HG03460 (cell line): ENCODE measurements at regions not wholly inside any gene's neighbourhood (a gene's known extent, or its start where the extent isn't known, plus 50 kb on each side); places are given as distances from the start of the nearest gene placed in this dataset.
A peak's percentile ranks its signal among the peaks of the same experiment; 100 is the strongest.
"Not testable (repeated sequence)": the region's sequence is repeated elsewhere in the genome, so short reads cannot be mapped to it uniquely, and the experiment has no call there.

ENCODE experiments used
- ATAC-seq: cut with Tn5 transposase; IDR thresholded peaks from one replicate; pipeline ENCODE4 v1.9.1; 2021; ENCODE audit not compliant: unreplicated experiment

GRCh38 chr2:176882045-176882444 lies 330.5 kb upstream of the HNRNPA3 start:
- not testable (repeated sequence) for ATAC-seq

- no peak for ATAC-seq
Measured at GRCh38 chr2:176885001-176885643, 327.5 kb upstream of the HNRNPA3 start.

- ATAC-seq: no peak
Measured at GRCh38 chr2:176885661-176886060, 326.9 kb upstream of the HNRNPA3 start.

- no peak for ATAC-seq
Measured at GRCh38 chr2:176891105-176891504, 321.5 kb upstream of the HNRNPA3 start.

- ATAC-seq: no peak
Measured at GRCh38 chr2:176891857-176892256, 320.7 kb upstream of the HNRNPA3 start.

- ATAC-seq: no peak
Measured at GRCh38 chr2:176892676-176893226, 319.8 kb upstream of the HNRNPA3 start.

GRCh38 chr2:176895158-176895557 lies 317.4 kb upstream of the HNRNPA3 start:
- ATAC-seq: no peak

- no peak for ATAC-seq
Measured at GRCh38 chr2:176902454-176902853, 310.1 kb upstream of the HNRNPA3 start.

- not testable (repeated sequence) for ATAC-seq
Measured at GRCh38 chr2:176904053-176904452, 308.5 kb upstream of the HNRNPA3 start.

- ATAC-seq: no peak
Measured at GRCh38 chr2:176907341-176907740, 305.3 kb upstream of the HNRNPA3 start.

GRCh38 chr2:176910828-176911227 lies 301.8 kb upstream of the HNRNPA3 start:
- no peak for ATAC-seq

GRCh38 chr2:176913955-176914354 lies 298.6 kb upstream of the HNRNPA3 start:
- no peak for ATAC-seq

- ATAC-seq: no peak
Measured at GRCh38 chr2:176914371-176914770, 298.2 kb upstream of the HNRNPA3 start.

- not testable (repeated sequence) for ATAC-seq
Measured at GRCh38 chr2:176922545-176922944, 290.0 kb upstream of the HNRNPA3 start.

- no peak for ATAC-seq
Measured at GRCh38 chr2:176923205-176923604, 289.4 kb upstream of the HNRNPA3 start.

- ATAC-seq: no peak
Measured at GRCh38 chr2:176924909-176925534, 287.6 kb upstream of the HNRNPA3 start.

- no peak for ATAC-seq
Measured at GRCh38 chr2:176926453-176926852, 286.1 kb upstream of the HNRNPA3 start.

GRCh38 chr2:176929387-176929786 lies 283.2 kb upstream of the HNRNPA3 start:
- not testable (repeated sequence) for ATAC-seq

GRCh38 chr2:176931588-176932563 lies 280.7 kb upstream of the HNRNPA3 start:
- peak; percentile 98 for ATAC-seq

GRCh38 chr2:176934131-176934530 lies 278.5 kb upstream of the HNRNPA3 start:
- no peak for ATAC-seq

- ATAC-seq: no peak
Measured at GRCh38 chr2:176934869-176935415, 277.7 kb upstream of the HNRNPA3 start.
